A549 (cell line): ENCODE measurements at regions not wholly inside any gene's neighbourhood (a gene's known extent, or its start where the extent isn't known, plus 50 kb on each side); places are given as distances from the start of the nearest gene placed in this dataset.

Experiments used
- EP300 ChIP-seq, 2 experiments: fragments of >200 bp; sonication (Bioruptor Twin); formaldehyde crosslinking; IDR thresholded peaks; 2 replicates in 1 of 2; 3 replicates in 1 of 2; pipeline ENCODE4 v1.6.1; 2016 to 2017
- KDM1A ChIP-seq: fragments of 200-600 bp; sonication (generic); IDR thresholded peaks from 2 replicates; pipeline ENCODE4 v1.6.1; 2016; ENCODE audit warnings: low read depth, mild to moderate bottlenecking
- MAX ChIP-seq: IDR thresholded peaks from 2 replicates; pipeline ENCODE4 v1.6.1; 2012
- ZFP36 ChIP-seq: fragments of 450-650 bp; IDR thresholded peaks from 2 replicates; pipeline ENCODE4 v1.6.1; 2014; ENCODE audit warnings: borderline replicate concordance; ENCODE audit not compliant: partially characterized antibody
- TF ChIP-seq, protein P1 (sequence below): fragments of >200 bp; sonication (Bioruptor Twin); formaldehyde crosslinking; IDR thresholded peaks from 3 replicates; pipeline ENCODE4 v1.6.1; 2016
- TF ChIP-seq, protein P2 (sequence below): fragments of >200 bp; sonication (Bioruptor Twin); formaldehyde crosslinking; IDR thresholded peaks from 3 replicates; pipeline ENCODE4 v1.5.1; 2016
- TF ChIP-seq, protein P3 (sequence below): fragments of 450-650 bp; IDR thresholded peaks from 2 replicates; pipeline ENCODE4 v1.6.1; 2014; ENCODE audit warnings: antibody characterized with exemption

DNA sequence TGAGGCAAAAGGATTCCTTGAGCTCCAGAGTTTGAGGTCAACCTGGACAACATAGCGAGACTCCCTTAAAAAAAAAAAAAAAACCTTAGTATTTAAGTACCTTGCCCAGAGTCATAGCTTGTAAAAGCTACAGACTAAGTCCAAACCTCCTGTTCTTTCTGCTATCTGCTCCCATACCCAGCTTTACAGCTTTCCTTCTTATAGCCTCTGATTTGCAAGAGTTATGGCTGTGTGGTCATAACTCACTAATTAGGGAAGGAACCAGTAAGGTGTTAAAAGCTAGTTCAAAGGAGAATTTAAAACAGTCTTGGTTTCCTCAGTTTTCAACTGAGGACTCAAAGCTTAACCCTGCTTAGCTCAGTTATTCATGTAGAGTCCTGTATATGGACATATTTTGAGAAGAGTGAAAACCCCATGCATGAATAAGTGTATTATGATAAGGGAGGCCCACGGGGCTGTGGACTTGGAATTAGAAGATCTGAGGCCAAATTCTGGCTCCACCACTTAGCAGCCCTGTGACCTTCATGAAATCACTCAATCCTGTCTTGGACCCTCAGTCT, 135.5 kb upstream of the SMAD3 start:
- TF ChIP-seq, protein P1, sequence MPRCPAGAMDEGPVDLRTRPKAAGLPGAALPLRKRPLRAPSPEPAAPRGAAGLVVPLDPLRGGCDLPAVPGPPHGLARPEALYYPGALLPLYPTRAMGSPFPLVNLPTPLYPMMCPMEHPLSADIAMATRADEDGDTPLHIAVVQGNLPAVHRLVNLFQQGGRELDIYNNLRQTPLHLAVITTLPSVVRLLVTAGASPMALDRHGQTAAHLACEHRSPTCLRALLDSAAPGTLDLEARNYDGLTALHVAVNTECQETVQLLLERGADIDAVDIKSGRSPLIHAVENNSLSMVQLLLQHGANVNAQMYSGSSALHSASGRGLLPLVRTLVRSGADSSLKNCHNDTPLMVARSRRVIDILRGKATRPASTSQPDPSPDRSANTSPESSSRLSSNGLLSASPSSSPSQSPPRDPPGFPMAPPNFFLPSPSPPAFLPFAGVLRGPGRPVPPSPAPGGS: no peak
- TF ChIP-seq, protein P2, sequence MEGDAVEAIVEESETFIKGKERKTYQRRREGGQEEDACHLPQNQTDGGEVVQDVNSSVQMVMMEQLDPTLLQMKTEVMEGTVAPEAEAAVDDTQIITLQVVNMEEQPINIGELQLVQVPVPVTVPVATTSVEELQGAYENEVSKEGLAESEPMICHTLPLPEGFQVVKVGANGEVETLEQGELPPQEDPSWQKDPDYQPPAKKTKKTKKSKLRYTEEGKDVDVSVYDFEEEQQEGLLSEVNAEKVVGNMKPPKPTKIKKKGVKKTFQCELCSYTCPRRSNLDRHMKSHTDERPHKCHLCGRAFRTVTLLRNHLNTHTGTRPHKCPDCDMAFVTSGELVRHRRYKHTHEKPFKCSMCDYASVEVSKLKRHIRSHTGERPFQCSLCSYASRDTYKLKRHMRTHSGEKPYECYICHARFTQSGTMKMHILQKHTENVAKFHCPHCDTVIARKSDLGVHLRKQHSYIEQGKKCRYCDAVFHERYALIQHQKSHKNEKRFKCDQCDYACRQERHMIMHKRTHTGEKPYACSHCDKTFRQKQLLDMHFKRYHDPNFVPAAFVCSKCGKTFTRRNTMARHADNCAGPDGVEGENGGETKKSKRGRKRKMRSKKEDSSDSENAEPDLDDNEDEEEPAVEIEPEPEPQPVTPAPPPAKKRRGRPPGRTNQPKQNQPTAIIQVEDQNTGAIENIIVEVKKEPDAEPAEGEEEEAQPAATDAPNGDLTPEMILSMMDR: no peak
- TF ChIP-seq, protein P3, sequence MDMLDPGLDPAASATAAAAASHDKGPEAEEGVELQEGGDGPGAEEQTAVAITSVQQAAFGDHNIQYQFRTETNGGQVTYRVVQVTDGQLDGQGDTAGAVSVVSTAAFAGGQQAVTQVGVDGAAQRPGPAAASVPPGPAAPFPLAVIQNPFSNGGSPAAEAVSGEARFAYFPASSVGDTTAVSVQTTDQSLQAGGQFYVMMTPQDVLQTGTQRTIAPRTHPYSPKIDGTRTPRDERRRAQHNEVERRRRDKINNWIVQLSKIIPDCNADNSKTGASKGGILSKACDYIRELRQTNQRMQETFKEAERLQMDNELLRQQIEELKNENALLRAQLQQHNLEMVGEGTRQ: no peak
- TF ChIP-seq KDM1A (no peak), ZFP36 (no peak), MAX (no peak), EP300 (IDR thresholded peaks at IDR 0.05) (no peak)
